SW480 (cell line): ENCODE measurements at regions not wholly inside any gene's neighbourhood (a gene's known extent, or its start where the extent isn't known, plus 50 kb on each side); places are given as distances from the start of the nearest gene placed in this dataset.

Source experiments
- DNase-seq: peaks from one replicate; pipeline ENCODE4 v3.0.0-alpha.2; 2016; ENCODE audit warnings: low spot score

DNA sequence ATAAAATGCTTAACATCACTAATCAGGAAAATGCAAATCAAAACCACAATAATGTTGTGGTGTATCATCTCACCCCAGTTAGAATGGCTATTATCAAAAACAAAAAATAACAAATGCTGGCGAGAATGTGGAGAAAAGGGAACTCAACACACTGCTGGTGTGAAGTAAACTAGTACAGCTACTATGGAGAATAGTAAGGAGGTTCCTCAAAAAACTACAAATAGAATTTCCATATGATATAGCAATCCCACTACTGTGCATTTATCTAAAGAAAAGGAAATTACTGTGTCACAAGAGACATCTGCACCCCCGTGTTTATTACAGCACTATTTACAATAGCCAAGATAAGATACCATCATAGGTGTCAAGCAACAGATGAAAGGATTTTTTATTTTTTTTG lies 214.5 kb upstream of the RASA1 start:
- no peak for DNase-seq

DNA sequence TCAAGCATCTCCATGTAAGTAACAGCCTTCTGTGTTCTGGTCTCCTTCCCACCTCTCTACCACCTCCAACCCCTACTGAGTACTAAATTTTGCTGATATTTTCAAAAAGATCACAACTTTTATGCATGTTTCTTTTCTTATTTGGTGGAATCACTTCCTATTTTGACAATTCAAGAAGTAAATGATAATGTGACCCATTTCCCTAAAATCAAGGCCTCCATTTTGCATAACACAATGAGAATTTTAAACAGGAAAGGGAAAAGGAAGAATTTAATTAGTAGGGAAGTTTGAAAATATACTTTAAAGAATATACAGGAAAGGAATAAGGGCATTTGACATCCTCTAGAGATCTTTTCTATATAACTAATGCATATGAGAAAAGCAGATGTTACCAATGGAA lies 212.9 kb upstream of the RASA1 start:
- no peak for DNase-seq

DNA sequence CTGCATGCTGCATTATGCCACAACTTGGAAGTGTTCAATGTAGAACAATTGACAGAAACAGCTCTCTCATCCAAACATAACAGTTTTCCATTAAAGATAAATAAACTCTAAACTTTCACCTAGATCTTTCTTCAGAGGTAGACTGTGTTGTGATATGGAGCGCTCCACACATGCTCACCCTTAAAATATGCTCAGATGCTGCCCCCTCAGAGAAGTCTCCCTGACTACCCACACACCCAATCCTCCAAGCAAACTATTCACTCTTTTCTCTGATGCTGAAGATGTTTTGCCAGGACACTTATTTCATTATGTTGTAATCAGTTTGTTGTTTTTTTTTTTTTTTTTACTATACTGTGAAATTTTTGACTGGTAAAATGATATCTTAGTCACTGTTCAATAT lies 206.6 kb upstream of the RASA1 start:
- no peak for DNase-seq

- no peak for DNase-seq
These were observed 198.4 kb upstream of the RASA1 start for GRCh38 chr5:87069311-87069710.

GRCh38 chr5:87069974-87070608 lies 197.6 kb upstream of the RASA1 start:
- DNase-seq, result peak; percentile 49

DNA sequence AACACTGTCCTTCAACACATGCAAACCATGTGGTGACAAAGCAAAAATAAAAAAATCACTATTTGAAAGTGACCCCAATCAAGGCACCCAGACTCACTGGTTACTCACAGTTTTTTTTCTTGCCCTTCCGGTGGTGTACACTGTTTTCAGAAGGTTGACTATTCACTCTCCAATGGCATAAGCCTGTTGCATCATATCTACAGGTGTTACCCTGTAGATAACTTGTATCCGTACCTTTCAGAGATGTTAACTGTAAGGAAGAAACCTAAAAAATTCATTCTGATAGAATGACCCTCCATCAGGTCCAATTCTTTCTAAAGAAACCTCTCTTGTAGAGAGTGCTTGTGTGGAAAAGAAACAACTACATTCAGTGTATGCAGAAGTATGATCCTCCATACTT lies 193.6 kb upstream of the RASA1 start:
- no peak for DNase-seq

- DNase-seq, result peak; percentile 84
These were observed 192.6 kb upstream of the RASA1 start for GRCh38 chr5:87074934-87075541.

GRCh38 chr5:87076411-87076810 lies 191.3 kb upstream of the RASA1 start:
- DNase-seq, result no peak

DNA sequence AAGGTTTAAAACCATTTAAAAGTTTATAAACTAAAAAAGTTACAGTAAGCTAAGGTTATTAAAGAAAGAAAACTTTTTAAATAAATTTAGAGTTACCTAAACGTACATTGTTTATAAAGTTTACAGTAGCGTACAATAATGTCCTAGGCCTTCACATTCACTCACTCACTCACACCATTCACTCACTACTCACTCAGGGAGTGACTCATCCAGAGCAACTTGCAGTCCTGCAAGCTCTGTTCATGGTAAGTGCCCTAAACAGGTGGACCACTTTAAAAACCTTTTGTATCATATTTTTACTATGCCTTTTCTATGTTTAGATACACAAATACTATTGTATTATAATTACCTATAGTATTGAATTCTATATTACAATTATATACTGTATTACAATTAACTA lies 190.8 kb upstream of the RASA1 start:
- no peak for DNase-seq

DNA sequence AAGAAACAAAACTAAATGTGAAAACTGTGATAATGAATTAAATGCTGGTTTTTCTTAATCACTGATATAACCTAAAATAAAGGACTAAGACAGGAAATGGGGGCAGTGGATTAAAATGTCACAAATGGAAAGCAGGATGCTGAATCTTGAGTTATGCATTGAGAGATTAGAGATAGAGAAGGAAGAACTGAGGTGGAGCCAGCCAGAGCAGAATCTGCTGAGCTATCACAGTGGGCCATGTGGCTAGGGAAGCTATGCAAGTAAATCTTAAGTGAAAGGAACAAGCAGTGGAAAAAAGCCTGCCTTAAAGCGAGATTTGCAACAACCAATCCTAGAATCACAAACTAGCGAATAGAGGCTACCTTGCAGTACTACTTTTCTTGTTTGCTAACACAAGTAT lies 188.5 kb upstream of the RASA1 start:
- no peak for DNase-seq

GRCh38 chr5:87081016-87081415 lies 186.7 kb upstream of the RASA1 start:
- DNase-seq, result no peak

DNA sequence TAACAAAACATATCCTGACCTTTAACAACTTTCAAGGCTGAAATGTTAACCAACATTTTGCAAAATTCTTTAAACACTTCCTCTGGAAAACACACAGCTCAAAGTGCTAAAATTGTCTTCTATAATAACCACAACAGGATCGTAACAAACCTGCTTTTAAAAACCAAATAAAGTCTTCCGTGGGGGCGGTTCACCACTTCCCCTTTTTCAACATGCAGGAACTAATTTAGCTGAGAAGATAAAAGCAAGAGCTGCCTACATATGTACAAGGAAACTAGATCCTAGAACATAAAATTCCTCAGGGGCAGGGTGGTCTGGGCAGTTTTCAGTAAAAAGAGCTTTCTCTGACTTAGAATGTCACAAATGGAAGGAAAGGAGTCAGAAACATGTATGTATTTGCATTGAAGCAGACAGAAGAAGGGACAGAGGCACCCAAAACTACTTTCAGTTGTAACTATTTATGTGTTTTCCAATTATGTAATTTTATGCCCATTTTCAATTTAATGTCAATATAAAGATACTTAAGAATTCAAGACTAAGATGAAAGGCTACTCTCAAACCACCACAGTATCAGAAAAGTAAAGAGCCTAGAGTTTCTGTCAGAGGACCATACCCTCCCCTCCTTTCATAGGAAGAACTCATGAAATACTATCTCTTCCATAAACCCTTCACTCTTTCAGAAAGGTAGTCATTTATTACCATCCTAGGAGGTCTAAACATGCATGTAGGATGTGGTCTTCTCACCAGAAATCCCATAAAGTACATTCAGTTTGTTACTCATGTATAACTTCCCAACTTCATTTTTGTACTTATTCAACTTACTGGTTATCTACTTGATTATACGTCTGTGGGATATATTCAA lies 185.9 kb upstream of the RASA1 start:
- peak; percentile 22 for DNase-seq

DNA sequence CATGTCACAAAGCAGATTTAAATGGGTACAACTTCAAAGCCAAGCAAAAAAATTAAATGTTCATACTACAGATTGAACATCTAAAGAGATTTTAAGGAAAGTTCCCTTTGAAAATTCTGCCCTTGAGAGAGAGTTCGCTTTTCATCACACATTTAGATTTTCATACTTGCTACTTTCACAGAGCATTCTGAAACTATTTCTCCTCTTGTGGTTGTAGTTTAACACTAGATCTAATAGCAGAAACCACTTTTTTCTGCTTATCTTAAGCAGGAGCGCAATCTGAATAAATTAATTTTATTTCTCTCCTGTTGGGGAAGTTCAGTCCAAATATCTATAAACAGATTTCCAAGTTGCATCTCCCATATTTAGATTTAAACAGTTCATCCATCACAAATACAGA lies 173.3 kb upstream of the RASA1 start:
- DNase-seq, result no peak

- DNase-seq, result no peak
These were observed 172.8 kb upstream of the RASA1 start for GRCh38 chr5:87094833-87095232.

GRCh38 chr5:87095787-87096186 lies 171.9 kb upstream of the RASA1 start:
- no peak for DNase-seq

DNA sequence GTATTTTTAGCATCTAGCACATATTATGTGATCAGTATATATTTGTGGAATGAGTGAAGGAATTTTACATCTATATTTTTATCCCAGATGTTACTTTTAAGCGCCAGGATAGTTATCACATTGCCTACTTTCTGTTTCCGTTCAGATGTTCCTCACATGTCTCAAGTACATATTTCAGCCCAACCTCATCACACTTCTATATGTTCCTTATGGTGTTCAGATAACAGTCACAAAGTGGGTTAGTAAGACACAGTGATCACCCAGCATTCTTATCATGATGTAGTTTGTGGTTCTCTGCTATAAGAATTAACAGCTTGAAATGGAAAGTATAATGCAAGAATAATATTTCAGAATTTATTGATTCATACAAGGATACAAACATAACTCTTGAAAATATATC lies 170.0 kb upstream of the RASA1 start:
- DNase-seq, result no peak

- no peak for DNase-seq
These were observed 168.3 kb upstream of the RASA1 start for GRCh38 chr5:87099291-87099839.

- DNase-seq, result no peak
These were observed 167.7 kb upstream of the RASA1 start for GRCh38 chr5:87099968-87100367.

GRCh38 chr5:87101321-87101720 lies 166.4 kb upstream of the RASA1 start:
- DNase-seq, result no peak

- no peak for DNase-seq
These were observed 164.8 kb upstream of the RASA1 start for GRCh38 chr5:87102841-87103240.

DNA sequence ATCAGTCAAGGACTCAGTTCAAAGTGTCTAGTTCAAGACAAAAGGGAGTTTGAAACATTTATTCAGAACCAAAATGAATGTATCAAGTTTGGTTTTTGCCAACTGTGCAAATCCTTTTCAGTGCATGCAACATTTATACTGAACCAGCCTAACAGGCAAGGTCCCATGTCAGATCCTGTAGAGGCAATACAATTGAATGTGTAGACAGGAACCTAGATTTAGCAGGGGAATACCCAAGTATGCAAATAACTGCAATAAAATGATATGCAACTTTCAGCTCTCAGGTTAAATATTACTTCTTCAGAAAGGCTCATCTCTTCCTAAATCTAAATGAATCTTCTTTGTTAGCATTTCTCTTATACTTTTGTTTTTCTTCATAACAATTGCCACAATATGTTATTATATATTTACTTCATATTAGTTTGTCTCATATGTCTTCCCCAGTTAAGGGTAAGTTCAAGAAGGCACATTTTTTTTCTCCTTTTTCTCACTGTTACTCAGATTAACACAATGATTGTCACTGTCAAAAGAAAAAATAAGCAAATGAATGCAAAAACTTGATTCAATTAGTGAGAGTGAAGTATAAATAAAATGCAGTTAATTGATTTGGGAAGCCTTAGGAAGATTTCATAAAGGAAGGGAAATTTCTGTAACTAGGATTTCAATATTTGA lies 163.9 kb upstream of the RASA1 start:
- no peak for DNase-seq

DNA sequence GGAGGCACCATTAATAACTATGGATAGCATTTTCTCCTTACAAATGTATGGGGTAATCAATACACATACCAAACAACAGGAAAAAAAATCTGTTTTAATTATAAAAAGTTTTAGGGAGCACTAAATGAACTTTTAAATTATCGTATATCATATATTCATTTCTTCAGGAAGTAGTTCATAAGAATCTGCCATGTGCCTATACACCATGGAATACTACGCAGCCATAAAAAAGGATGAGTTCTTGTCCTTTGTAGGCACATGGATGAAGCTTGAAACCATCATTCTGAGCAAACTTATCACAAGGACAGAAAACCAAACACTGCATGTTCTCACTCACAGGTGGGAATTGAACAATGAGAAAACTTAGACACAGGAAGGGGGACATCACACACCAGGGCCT lies 162.1 kb upstream of the RASA1 start:
- DNase-seq, result no peak

DNA sequence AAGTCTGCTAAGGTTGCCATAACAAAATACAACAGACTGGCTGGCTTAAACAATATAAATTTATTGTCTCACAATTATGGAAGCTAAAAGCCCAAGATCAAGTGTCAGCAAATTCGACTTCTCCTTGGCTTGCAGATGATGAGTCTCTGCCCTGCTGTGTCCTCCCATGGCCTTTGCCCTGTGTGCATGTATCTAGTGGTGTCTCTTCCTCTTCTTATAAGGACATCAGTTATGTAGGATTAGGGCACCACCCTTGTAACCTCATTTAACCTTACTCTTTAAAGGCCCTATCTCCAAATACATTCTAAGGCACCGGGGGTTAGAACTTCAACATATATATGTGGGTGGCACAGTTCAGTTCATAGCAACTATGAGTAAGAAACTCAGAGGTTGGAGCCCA lies 157.9 kb upstream of the RASA1 start:
- no peak for DNase-seq
